OCI-LY1 (cell line): ENCODE measurements at regions not wholly inside any gene's neighbourhood (a gene's known extent, or its start where the extent isn't known, plus 50 kb on each side); places are given as distances from the start of the nearest gene placed in this dataset.

ENCODE experiments used
- H2AFZ ChIP-seq: fragments of 200-600 bp; sonication (generic), shearing (Covaris generic); 2 replicates; pipeline ENCODE4 v1.6.0; 2014; ENCODE audit warnings: antibody characterized with exemption, mild to moderate bottlenecking, low read length
- H3F3A ChIP-seq: fragments of 200-600 bp; sonication (generic), shearing (Covaris generic); 2 replicates; pipeline ENCODE4 v1.6.0; 2014; ENCODE audit warnings: mild to moderate bottlenecking, antibody characterized with exemption, low read length, moderate library complexity; ENCODE audit not compliant: insufficient read depth
- H3K27ac ChIP-seq: fragments of 200-600 bp; sonication (generic); 2 replicates; pipeline ENCODE4 v1.5.1; 2014; ENCODE audit warnings: low read length, mixed run types, mild to moderate bottlenecking, low read depth; ENCODE audit not compliant: poor library complexity, severe bottlenecking
- H3K27me3 ChIP-seq: fragments of 200-600 bp; sonication (generic); 2 replicates; pipeline ENCODE4 v1.6.0; 2014; ENCODE audit warnings: antibody characterized with exemption, mild to moderate bottlenecking, low read length, moderate library complexity; ENCODE audit not compliant: insufficient read depth
- H3K36me3 ChIP-seq: fragments of 200-600 bp; sonication (generic); 2 replicates; pipeline ENCODE4 v1.6.1; 2014; ENCODE audit warnings: mild to moderate bottlenecking, antibody characterized with exemption, low read length, moderate library complexity, mixed read lengths; ENCODE audit not compliant: insufficient read depth
- H3K4me1 ChIP-seq: fragments of 200-600 bp; sonication (generic); 2 replicates; pipeline ENCODE4 v1.5.1; 2014; ENCODE audit warnings: mild to moderate bottlenecking, low read length, moderate library complexity; ENCODE audit not compliant: insufficient read depth, severe bottlenecking
- H3K4me2 ChIP-seq: fragments of 200-600 bp; sonication (generic), shearing (Covaris generic); 2 replicates; pipeline ENCODE4 v1.6.1; 2014; ENCODE audit warnings: low read length
- H3K4me3 ChIP-seq: fragments of 200-600 bp; sonication (generic); 2 replicates; pipeline ENCODE4 v1.5.1; 2014; ENCODE audit warnings: low read length, low read depth, mild to moderate bottlenecking, mixed read lengths; ENCODE audit not compliant: poor library complexity, severe bottlenecking
- H3K79me2 ChIP-seq: fragments of 200-600 bp; shearing (Covaris generic); 2 replicates; pipeline ENCODE4 v1.6.1; 2016; ENCODE audit warnings: mixed run types, low read length, mixed read lengths; ENCODE audit not compliant: insufficient read depth
- H3K9ac ChIP-seq: fragments of 200-600 bp; sonication (generic), shearing (Covaris generic); 2 replicates; pipeline ENCODE4 v1.6.1; 2014; ENCODE audit warnings: mild to moderate bottlenecking, low read length, mixed read lengths
- H3K9me2 ChIP-seq: fragments of 200-600 bp; sonication (generic), shearing (Covaris generic); 2 replicates; pipeline ENCODE4 v1.6.1; 2014; ENCODE audit warnings: low read depth, mild to moderate bottlenecking, low read length, mixed read lengths
- H3K9me3 ChIP-seq: fragments of 200-600 bp; shearing (Covaris generic); 2 replicates; pipeline ENCODE4 v1.6.1; 2014; ENCODE audit warnings: low read length, mixed read lengths
- H4K20me1 ChIP-seq: fragments of 200-600 bp; sonication (generic), shearing (Covaris generic); 2 replicates; pipeline ENCODE4 v1.6.0; 2016; ENCODE audit warnings: mild to moderate bottlenecking, low read length; ENCODE audit not compliant: insufficient read depth
- EZH2 ChIP-seq: fragments of 200-600 bp; sonication (generic), shearing (Covaris generic); IDR thresholded peaks from 2 replicates; pipeline ENCODE4 v1.8.0; 2017; ENCODE audit warnings: borderline replicate concordance, mixed run types, mild to moderate bottlenecking, antibody characterized with exemption, low read length, moderate library complexity, mixed read lengths
- TF ChIP-seq, protein P1 (sequence below): fragments of 200-600 bp; sonication (generic), shearing (Covaris generic); IDR thresholded peaks from 2 replicates; pipeline ENCODE4 v1.5.1; 2017; ENCODE audit warnings: mild to moderate bottlenecking, antibody characterized with exemption, low read length, moderate library complexity, mixed read lengths

DNA sequence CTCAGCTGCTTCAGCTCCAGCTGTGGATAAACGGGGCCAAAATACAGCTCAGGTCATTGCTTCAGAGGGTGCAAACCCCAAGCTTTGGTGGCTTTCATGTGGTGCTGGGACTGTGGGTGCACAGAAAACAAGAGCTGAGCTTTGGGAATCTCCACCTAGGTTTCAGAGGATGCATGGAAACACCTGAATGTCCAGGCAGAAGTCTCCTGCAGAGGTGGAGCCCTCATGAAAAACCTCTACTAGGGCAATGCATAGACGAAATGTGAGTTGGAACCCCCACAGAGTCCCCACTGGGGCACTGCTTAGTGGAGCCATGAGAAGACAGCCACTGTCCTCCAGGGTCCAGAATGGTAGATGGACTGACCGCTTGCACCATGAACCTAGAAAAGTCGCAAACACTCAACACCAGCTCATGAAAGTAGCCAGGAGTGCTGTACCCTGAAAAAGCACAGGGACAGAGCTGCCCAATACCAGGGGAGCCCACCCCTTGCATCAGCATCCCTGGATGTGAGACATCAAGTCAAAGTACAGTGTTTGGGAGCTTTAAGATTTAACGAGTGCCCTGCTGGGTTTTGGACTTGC lies 147.9 kb upstream of the SOX11 start:
- H2AFZ ChIP-seq, result no peak overlapping the region
- no peak overlapping the region for H3K4me2 ChIP-seq
- H3K9me2 ChIP-seq, result no peaks in the 10 kb centered on the region
- no peaks in the 10 kb centered on the region for H3K4me1 ChIP-seq
- H3K36me3 ChIP-seq, result no peaks in the 10 kb centered on the region
- H3K9ac ChIP-seq, result no peak overlapping the region
- H4K20me1 ChIP-seq, result no peaks in the 10 kb centered on the region
- no peaks in the 10 kb centered on the region for H3K79me2 ChIP-seq
- TF ChIP-seq EZH2, result no peak
- TF ChIP-seq, protein P1, sequence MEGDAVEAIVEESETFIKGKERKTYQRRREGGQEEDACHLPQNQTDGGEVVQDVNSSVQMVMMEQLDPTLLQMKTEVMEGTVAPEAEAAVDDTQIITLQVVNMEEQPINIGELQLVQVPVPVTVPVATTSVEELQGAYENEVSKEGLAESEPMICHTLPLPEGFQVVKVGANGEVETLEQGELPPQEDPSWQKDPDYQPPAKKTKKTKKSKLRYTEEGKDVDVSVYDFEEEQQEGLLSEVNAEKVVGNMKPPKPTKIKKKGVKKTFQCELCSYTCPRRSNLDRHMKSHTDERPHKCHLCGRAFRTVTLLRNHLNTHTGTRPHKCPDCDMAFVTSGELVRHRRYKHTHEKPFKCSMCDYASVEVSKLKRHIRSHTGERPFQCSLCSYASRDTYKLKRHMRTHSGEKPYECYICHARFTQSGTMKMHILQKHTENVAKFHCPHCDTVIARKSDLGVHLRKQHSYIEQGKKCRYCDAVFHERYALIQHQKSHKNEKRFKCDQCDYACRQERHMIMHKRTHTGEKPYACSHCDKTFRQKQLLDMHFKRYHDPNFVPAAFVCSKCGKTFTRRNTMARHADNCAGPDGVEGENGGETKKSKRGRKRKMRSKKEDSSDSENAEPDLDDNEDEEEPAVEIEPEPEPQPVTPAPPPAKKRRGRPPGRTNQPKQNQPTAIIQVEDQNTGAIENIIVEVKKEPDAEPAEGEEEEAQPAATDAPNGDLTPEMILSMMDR, result no peak
- H3K9me3 ChIP-seq, result peaks cover 5% of the 10 kb centered on the region
- no peaks in the 10 kb centered on the region for H3K27me3 ChIP-seq
- no peak overlapping the region for H3K27ac ChIP-seq
- no peaks in the 10 kb centered on the region for H3F3A ChIP-seq
- no peak overlapping the region for H3K4me3 ChIP-seq

DNA sequence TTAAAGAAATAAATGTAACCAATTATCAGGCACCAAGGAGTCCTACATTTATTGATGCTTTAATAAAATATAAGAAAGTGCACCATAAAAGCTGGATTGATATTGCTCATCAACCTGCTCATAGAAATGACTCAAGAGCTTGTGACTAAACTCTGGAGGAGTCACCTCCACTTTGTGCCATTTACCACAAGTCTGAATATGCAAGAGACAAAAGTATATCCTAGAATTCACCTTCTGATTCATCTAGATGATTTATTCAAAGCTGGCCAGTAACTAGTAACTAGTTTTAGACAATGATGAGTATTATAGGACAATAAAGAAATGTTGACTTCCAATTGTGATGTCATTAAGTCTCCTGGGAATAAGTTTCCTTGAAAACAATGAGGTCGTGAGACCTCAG lies 146.0 kb upstream of the SOX11 start:
- Histone ChIP-seq H3K9ac (no peak overlapping the region), H3K9me3 (peaks cover 5% of the 10 kb centered on the region), H3K4me1 (no peaks in the 10 kb centered on the region), H3K9me2 (no peaks in the 10 kb centered on the region), H3K36me3 (no peaks in the 10 kb centered on the region), H4K20me1 (no peaks in the 10 kb centered on the region), H3K27me3 (no peaks in the 10 kb centered on the region), H3K4me3 (no peak overlapping the region), H3K27ac (no peak overlapping the region), H3F3A (no peaks in the 10 kb centered on the region), H2AFZ (no peak overlapping the region), H3K79me2 (no peaks in the 10 kb centered on the region), H3K4me2 (no peak overlapping the region)
- TF ChIP-seq EZH2, result no peak
- TF ChIP-seq, protein P1, result no peak

GRCh38 chr2:5548991-5549715 lies 143.0 kb upstream of the SOX11 start:
- H3K4me3 ChIP-seq, result no peak overlapping the region

More at GRCh38 chr2:5548991-5549715, 143.0 kb upstream of the SOX11 start:
- H3K27ac ChIP-seq, result no peak overlapping the region
- no peak overlapping the region for H2AFZ ChIP-seq
- no peak overlapping the region for H3K9ac ChIP-seq
- no peaks in the 10 kb centered on the region for H3K9me2 ChIP-seq
- no peaks in the 10 kb centered on the region for H3K36me3 ChIP-seq
- no peaks in the 10 kb centered on the region for H3K79me2 ChIP-seq
- no peaks in the 10 kb centered on the region for H3K4me1 ChIP-seq
- TF ChIP-seq, protein P1, result no peak
- TF ChIP-seq EZH2, result no peak
- no peaks in the 10 kb centered on the region for H3K27me3 ChIP-seq
- H4K20me1 ChIP-seq, result no peaks in the 10 kb centered on the region
- no peak overlapping the region for H3K4me2 ChIP-seq
- H3K9me3 ChIP-seq, result peaks cover 5% of the 10 kb centered on the region
- H3F3A ChIP-seq, result no peaks in the 10 kb centered on the region
